Stimulated activated CD4-positive, alpha-beta T cell treated with anti-CD3 and anti-CD28 coated beads, Interleukin-15, amount 100 ng/mL, for 1 hour (primary cell): ENCODE measurements at regions not wholly inside any gene's neighbourhood (a gene's known extent, or its start where the extent isn't known, plus 50 kb on each side); places are given as distances from the start of the nearest gene placed in this dataset.

Experiments
- DNase-seq, 2 donors: peaks; one replicate each; pipeline ENCODE4 v3.0.0-alpha.2; 2020; ENCODE audit warnings: low read depth in 1 of 2, low spot score in 1 of 2

DNA sequence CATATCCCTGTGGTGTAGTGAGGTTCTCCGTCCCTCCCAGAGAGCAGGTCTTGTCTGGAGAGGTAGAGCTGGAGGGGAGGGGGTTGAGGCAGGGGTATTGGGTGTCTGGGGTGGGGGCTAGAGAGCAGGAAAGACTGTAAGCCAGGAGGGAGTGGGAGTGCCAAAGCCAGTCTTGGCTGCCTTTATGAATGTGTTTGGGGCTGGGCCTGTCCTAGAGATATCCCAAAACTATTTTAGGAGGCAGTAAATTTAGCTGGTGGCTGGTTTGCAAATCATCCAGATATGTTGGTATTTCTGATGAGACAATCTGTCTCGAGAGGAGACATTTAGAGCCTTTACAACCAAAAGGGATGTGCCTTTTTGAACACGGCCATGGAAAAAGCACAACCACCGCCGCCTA, 166.6 kb downstream of the TLE3 start:
- DNase-seq = no peak

DNA sequence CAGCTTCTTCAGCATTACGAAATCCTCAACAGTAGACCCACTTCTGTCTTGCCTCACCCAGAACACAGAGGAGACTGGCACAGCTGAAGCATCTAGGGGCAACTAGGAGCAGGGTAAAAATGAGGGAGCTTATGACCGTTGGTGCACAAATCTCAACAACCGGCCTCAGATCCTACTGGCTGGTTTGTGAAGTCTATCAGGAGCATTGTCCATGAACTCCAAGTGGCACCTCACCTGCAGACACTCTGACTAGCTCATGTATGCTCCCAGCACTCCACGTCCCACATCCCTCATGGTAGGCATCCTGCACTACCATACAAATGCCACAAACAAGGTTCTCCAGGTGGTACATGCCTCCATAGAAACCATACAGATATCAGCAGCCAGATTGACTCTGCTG, 163.1 kb downstream of the TLE3 start:
- no peak for DNase-seq

DNA sequence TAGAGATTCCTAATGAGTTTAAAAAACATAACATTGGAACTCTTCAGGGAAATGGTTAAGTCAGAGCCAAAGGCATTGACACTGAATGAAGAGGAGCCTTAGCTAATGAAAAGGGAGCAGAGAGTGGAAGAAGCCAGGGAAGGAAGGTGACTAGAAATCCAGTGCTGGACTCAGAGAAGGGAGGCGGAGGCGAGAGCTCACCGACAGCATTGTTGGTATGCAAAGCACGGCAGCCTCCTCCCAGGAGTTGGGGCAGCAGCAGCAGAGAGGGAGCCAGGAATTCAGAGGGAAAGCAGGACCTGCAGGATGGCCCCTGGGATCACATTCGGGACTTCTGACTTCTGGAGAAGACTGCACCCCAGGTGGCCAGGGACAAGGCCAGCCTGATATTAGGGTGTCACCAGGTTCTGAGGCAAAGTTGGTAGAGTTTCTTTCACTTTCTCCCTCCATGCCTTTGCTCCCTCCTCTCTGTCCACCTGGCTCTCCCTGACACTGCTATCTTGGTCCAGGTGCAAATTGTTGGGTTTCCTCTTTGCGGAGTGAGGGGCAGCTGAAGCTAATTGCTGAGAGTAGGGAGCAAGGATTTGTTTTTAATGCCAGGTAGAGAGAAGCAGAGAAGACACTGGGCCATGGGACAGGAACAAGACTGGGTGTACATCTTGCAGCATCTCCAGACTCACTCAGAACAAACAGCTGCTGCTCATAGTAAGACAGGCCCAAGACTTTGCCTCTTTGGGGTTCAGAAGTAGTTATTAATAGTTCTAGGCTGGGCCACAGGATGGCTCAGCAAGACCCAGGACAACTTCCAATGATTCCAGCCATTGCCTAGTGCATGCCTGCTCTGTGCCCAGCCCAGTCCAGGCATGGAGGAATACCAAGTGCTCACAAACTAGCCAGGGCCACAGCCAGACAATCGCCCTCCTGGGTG, 157.9 kb downstream of the TLE3 start:
- no peak for DNase-seq

DNA sequence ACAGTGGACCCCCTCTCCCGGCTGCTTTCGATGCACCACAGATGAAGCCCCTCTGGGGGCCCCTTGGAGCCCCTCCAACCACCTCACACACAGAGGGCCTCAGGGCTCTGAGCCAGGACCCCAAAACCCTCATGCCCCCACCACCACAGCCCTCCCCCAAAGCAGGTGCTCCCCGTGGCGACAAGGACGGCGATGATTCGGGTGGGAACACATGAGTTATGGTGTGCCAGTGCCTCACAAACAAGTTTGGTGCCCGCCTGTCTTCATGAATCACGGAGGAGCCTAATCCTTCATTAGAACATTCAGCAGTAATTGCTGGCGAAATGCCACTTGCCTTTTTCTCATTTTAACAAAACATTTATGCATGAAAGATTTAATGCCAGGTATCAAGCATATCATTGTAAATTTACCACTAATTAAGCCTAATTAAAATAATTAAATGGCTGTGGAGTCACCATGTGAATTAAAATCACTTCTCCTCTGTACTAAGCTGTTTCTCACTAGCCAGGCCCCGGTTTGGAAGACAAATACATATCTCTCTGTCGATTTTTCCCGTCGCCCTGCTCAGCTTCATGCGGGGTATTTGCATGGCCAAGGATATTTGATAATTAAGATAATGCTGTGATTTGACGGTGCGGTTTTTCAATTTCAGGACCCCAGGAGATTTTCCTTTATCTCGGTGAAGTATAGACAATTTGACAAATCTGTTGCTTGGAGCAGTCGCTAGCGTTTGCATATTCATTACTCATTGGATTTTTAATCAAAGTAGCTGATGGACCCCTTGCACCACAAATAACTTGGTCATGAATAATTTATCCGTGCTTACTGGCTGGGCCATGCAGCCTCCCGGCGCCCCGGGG, 157.0 kb downstream of the TLE3 start:
- no peak for DNase-seq

DNA sequence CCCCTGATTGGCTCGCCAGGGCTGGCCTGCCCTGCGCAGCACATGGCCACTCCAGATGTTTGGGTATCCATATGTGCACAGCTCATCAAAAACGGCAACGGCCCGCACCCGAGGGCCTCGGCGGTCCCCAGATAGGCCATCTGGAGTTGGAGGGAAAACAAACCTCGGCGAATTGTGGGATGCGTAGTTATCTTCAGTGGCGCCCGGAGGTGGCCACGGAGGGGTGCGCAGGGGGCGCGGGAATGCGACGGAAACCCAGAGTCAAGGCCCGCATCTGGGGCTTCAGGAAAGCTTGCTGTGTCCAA, 156.5 kb downstream of the TLE3 start:
- DNase-seq = no peak

DNA sequence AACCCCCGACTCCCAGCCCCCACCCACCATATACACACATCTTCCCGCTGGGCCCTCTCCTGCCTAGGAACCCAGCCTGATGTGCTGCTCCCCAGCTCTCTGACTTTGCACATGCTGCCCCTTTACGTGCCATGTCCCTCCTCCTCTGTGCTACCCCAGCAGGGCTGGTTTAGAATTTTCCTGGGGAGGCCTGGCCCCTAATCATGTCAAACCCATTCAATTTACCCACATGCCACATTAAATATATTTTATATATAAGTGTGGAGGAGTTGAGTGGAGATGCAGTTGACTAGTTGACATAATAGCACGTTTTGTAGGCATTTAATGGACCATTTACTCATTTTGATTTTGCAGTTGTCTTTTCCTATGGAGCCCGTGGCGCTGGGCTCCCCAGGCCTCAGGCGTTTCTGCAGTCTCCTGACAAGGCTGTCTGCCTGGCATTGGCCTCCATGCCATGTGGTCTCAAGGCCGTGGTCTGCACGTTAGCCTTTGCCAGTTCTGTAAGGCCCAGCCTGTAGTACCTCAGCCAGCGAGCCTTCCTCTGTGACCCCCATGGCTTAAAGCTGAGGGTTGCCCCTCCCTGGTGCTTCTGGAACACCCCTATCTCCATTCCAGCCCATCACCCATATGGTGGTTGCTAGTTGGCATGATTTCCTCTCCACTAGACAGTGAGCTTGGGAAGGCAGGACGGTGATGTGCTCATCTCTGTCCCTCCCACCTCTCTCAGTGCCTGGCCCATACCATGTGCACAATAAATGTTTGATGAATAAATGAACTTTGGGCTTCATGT, 155.8 kb downstream of the TLE3 start:
- DNase-seq = no peak

DNA sequence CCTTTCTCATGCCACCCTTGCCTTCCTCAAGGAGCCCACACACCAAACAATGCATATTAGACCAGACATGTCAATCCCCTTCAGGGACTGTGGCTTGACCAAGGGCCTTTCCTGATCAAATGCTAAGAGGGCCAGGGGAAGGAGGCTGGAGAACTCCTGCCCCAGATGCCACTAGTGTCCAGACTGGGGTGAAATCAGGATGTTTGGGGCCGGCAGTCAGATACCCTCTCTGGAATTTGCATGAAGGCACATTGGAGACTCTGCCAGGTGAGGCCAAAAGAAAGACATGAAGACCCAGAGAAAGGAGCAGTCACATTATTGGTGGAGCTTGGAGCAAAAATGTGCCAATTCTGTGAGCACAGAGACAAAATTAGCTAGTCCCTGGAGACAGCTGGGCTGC, 154.1 kb downstream of the TLE3 start:
- DNase-seq = no peak

DNA sequence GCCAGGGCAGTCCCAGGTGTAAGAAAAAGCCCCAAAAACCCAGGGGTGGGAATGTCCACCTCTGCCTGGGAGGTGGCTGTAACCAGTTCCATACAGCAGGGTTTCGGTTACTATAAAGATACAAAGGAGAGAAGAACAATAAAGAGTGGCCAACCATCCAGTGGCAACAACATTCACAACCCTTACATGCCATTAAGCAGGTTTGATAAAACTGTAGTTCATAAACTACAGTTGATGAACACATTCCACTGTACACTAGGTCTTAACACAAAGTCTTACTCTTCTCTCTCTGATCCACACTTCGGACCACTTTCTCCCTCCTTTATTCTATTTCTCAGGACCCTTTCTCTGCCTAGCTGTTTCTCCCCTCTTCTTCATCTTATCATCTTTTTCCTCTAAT, 152.0 kb downstream of the TLE3 start:
- no peak for DNase-seq

DNA sequence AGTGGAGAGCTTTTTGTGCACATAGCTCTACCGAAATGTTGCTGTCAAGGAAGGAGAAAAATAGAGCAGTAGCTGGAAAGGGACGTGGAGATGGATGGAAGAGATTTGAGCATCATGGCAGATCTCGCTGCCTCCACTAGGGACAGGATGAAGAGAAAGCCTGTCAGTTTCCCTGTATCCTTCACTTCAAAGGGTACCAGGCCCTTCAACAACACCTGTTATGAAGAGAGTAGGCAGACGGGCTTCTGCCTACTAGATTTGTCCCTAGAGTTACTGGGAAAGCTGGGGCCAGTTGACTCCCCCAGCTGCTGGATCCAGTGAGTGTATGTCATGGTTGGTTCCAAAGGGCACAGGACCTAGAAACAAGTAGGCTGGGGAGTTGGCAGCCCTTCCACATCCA, 150.8 kb downstream of the TLE3 start:
- DNase-seq = no peak

DNA sequence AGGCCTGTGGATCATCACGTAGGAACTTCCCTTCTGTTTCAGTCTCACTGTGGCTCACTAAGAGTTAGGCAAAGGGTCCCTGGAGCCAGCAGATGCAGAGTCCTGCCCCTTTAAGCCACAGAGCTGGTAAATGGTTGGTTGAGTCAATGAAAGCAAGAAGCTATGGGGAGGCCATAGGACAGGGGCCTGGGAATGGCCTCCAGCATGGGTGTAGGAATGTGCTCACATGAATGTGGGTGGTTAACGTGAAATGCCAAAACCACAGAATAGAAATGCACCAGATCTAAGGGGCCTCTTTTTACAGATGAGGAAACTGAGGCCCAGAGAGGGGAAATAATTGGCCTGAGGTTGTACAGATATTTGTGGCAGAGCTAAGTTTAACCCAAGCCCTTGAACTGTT, 150.3 kb downstream of the TLE3 start:
- DNase-seq = no peak

DNA sequence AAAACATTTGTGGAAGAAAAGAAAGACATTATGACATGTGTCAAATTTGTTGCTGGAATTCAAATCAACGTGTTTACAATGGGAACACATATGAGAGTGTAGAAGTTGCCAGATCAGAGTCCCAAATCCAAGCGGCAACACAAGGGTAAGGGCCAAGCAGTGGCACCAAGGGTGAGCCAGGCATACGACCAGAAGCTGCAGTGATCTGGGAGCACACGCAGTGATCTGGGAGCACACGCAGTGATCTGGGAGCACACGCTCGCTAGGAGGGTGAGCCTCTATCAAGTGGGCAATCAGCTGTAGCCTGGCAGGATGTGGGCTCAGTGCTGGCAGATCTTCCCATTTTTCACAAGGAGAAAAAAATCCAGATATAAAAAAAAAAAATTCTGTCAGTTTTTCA, 148.2 kb downstream of the TLE3 start:
- no peak for DNase-seq

DNA sequence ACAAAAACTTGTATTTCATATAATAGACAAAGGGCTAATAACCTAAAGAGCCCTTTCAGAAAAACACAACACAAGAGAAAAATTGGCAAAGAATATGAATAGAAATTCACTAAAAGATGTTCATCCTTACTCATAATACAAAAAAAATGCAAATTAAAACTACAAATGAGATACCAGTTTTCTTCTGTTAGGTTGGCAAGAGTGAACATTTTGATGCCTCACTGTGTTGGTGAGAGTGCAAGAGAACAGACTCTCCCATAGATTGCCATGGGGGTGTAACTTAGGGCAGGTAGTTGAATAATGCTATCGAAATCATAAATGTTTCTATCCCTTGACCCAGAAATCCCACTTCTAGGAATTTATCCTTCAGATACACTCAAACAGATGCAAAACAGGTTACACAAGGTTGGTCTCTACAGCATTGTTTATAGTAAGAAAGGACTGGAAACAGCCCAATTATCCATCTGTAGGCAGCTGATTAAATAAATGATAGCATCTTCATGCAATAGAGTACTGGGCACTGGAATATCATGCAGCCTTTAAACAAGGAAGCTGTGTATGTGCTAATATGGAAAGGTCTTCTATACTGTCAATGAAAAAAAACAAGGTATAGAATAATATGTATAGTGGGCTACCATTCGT, 146.3 kb downstream of the TLE3 start:
- DNase-seq = no peak

DNA sequence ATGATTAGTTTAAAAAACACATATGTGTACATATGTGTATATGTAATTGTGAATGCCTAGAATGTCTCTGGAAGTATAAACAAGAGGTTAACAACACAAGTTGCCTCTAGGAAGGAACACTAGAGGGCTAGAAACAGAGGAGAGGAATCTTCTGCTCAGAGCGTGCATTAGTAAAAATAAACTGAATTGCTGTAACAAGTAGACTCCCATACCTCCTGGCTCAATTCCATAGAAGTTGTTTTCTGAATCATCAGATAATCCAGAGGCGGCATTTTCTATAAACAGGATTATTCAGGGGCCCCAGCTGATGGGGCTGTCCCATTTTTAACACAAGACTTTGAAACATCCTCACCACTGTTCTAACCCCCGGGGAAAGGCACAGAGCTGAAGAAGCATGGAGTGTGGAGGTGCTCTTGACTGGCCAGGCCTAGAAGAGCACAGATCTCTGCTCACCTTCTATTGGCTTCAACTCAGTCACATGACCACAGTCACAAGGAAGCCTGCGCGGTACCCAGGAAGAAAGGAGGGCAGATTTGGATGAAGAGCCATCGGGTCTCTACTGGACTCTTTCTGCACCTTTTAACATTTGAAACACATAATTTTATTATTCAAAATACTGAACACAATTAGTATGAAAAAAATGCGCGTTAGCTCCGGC, 145.7 kb downstream of the TLE3 start:
- no peak for DNase-seq

DNA sequence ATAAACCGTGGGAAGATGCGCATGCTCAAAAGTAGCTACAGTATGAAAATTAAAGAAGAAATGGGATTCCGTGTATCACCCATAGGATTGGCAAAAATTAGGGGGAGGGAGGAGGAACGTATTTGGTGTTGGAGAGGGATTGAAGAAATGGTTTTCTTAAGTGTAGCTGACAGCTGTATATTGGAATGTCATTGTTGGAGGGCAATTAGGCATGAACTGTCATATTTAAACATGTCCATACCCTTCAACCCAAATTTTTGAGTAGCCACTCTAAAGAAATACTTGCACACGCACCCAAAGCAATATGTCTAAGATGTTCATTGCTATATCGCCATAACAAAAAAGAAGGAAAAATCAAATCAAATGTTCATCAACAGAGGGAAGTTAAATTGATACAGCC, 144.7 kb downstream of the TLE3 start:
- no peak for DNase-seq

DNA sequence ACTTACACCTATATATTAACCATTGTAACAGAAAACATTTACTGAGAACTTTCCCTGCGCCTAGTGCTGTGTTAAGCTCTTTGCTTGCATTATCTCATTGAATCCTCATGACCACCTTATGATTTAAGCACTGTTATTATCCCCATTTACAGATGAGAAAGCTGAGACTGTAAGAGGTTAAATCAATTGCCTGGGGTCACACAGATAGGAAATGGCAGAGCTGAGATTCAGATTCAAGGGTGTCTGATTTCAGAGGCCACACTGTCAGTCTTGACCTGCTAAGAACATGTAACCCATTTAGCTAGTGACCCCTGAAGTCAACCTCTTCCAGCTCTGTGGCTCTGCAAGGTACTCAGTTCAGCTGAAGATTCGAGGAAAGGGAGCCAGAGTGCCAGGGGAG, 143.9 kb downstream of the TLE3 start:
- DNase-seq = no peak

DNA sequence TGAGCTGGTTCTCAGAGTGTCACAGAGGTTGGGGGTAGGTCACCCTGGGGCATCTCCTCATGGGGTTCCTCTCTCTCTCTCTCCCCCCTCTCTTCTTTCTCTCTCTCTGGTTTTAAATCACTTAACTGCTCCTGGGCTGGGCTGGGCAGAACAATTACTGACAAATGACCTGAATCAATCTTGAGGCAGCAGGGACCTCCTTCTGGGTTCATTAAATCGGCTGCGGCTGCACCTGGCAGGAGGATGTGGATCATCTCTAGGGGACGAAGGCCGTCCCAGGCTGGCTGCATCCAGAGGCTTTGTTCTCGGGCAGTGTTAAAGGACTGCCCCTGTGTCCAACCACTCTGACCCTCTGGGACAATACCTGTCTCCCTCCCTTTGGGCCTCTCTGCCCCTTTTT, 143.1 kb downstream of the TLE3 start:
- no peak for DNase-seq

DNA sequence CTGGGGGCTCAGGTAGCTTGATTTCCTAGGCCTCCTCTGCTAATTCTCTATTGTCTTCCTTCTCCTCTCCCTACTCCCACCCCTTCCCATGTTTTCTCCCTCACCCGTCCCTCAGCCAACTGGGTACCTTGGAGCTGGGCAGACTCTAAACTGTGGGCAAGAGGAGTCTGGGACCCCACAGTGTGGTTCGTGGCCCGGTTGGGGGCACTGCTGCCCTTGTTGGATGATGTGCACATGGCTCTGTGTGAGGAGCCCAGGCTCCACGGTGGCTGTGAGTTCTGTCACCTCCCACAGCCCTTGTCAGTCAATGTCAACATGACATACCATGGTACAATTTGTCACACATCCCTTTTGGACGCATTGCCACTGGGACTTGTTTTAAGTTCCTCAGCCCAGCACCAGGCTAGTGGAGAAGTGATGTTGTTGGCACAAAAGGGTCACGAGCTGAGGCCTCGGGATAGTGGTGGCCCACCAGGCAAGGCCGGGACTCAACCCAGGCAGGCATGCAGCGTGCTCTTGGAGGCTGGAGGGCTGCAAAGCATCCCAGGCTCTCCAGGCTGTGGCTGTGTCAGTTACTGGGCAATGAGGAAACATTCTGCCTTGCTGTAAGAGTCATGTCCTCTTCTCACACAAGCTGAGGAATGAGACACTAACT, 142.3 kb downstream of the TLE3 start:
- no peak for DNase-seq

DNA sequence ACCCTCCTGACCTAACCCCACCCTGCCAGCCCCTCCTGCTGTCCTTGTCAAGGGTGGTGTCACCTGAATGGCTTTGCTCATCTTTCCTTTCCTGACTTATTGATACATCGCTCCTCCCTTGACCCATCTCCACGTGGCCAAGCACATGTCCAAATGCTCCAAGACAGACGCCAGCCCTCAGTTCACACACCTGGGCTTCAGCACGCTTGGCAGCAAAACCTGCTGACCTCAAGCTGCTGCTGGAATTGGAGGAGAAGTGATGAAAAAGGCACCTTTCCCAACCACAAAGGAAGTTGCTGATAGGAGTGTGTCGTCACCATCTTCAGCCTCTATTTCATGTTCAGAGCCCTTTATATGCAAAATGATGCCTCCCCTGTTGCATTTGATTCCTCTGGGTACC, 141.3 kb downstream of the TLE3 start:
- no peak for DNase-seq

DNA sequence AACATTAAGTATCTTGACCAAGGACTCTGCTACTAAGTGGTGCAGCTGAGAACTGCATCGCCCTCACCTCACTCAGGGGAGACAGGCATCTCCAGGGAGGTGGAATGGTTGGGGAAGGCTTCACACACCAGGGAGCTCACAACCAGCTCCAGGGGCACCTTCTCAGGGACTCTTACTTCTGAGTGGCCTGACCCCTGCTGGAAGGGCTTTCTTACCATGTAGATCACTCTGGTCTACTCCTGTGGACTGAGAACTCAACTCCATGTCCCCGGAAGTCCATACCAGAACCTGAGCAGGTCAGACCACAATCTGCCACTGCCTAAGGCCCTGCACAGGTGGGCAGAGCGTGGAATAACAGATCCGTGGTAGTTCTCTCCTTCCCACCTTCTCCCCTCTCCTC, 140.5 kb downstream of the TLE3 start:
- no peak for DNase-seq

DNA sequence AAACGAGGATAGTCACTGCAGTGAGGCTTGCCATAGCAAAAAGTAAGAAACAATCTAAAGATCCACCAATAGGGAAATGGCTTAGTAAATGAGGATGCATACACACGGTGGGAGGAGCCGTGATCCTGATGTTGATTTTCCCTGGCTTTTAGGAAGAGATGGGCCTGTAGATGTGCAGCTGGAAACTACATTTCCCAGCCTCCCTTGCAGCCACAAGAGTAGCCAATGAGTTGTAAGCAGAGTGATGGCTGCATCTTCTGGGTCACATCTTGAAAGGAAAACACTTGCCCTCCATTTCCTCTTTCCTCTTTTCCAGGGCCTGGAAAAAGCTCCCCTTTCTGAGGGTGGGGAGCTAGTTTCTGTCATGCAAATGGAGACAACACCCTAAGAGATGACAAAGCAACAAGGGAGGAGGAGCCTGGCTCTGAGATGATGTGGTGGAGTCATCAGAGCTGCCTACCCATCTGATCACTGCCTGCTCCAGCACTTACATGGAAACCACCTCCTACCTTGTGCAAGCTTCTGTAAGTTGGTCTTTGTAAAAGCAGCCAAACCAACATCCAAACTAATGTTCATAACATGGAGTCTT, 139.1 kb downstream of the TLE3 start:
- no peak for DNase-seq
